GM19240 (cell line): ENCODE measurements at regions not wholly inside any gene's neighbourhood (a gene's known extent, or its start where the extent isn't known, plus 50 kb on each side); places are given as distances from the start of the nearest gene placed in this dataset.
"Not testable (repeated sequence)": the region's sequence is repeated elsewhere in the genome, so short reads cannot be mapped to it uniquely, and the experiment has no call there.

Experiments
- DNase-seq: peaks from one replicate; pipeline ENCODE4 v3.0.0; 2011; ENCODE audit warnings: low spot score; ENCODE audit not compliant: insufficient read length

- no peak for DNase-seq
Observed at GRCh38 chr3:29181149-29181780, 99.6 kb upstream of the RBMS3 start.

GRCh38 chr3:29181872-29182271 is 99.0 kb upstream of the RBMS3 start:
- no peak for DNase-seq

DNA sequence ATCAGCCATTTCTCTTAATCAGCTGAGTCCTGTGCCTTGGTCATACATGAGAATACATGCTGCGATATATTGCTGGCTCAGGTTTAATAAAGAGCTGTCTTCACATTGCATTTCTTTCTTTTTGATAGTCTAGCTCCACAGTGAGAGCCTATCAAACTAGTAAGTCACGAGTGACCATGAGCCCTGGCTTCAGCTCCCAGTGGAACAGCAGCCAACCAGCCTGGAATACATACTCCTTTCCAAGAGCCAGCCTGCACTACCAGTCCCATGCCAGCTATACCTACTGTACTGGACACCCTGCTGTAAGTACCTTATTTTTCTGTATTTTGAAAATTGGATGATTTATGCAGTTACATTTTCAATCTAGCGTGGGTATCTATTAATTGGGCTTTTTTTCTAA is 98.0 kb upstream of the RBMS3 start:
- DNase-seq = not testable (repeated sequence)

- DNase-seq = no peak
Observed at GRCh38 chr3:29183346-29184087, 97.4 kb upstream of the RBMS3 start.

DNA sequence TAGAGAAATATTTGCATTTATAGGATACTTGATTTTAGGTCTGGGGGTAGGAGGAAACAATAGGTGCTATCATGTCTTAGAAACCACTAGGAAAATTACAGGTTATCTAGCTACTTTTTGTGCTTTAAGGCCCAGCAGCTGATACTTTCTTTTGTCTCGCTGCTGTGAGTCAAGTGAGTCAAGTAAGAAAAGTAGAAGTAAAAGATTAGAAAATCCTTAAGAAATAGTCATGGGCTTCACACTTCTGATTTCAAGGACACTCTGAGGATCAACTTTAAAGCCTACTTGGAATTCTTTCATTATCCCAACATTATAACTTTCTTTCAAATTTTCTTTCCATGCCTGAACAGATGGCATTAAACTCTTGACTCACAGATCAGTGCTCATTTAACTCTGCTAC is 95.2 kb upstream of the RBMS3 start:
- DNase-seq = no peak

- DNase-seq = no peak
Observed at GRCh38 chr3:29186131-29186599, 94.7 kb upstream of the RBMS3 start.

- no peak for DNase-seq
Observed at GRCh38 chr3:29186982-29187725, 93.7 kb upstream of the RBMS3 start.

DNA sequence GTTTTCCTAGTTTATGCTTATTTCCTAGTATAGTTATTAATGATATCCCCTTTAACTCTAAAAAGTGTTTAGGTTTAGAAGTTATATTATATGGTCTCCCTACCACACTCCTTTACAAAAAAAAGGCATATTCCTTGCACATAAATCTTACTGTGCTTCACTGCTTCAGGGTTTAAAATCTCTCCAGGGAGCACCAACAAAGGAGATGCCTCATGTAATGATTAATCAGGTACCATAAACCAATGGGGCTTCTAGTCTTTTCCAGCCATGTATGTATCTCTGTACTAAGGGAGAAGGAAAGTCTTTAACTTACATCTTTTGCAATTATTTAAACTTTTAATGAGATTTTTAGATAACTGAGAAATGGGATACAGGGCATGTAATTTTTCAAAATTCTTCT is 91.5 kb upstream of the RBMS3 start:
- DNase-seq = no peak

DNA sequence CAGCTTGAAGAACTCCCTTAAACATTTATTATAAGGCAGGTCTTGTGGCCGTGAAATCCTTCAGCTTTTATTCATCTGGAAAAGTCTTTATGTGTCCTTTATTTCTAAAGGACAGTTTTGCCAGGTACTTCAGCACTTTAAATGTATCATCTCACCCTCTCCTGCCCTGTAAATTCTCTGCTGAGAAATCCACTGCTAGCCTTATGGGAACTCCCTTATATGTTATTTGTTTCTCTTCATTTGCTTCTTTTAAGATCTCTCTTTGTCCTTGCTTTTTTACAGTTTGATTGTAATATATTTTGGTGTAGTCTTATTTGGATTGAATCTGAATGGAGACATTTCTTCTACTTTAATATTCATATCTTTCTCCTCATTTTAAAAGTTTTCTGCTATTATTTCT is 86.7 kb upstream of the RBMS3 start:
- DNase-seq = no peak

DNA sequence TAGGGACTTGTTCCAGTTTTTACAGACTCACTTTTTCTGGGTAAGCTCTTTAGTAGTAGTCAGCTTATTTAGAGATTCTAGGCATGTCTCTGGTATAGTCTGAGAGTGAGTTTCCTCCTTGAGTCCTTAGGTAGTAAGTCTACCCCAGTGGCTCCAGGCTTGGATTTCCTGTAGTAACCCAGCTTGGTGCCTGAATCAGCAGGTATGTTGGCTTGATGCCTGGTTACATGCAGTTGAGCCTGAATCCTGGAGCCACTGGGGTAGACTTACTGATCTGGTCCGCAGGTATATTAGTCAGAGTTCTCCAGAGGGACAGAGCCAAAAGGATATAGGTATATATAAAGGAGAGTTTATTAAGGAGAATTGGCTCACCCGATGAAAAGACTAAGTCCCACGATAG is 85.8 kb upstream of the RBMS3 start:
- no peak for DNase-seq

GRCh38 chr3:29201604-29202003 is 79.3 kb upstream of the RBMS3 start:
- no peak for DNase-seq

- DNase-seq = no peak
Observed at GRCh38 chr3:29202378-29202777, 78.5 kb upstream of the RBMS3 start.

GRCh38 chr3:29203851-29204250 is 77.0 kb upstream of the RBMS3 start:
- no peak for DNase-seq

- no peak for DNase-seq
Observed at GRCh38 chr3:29207427-29207826, 73.4 kb upstream of the RBMS3 start.

DNA sequence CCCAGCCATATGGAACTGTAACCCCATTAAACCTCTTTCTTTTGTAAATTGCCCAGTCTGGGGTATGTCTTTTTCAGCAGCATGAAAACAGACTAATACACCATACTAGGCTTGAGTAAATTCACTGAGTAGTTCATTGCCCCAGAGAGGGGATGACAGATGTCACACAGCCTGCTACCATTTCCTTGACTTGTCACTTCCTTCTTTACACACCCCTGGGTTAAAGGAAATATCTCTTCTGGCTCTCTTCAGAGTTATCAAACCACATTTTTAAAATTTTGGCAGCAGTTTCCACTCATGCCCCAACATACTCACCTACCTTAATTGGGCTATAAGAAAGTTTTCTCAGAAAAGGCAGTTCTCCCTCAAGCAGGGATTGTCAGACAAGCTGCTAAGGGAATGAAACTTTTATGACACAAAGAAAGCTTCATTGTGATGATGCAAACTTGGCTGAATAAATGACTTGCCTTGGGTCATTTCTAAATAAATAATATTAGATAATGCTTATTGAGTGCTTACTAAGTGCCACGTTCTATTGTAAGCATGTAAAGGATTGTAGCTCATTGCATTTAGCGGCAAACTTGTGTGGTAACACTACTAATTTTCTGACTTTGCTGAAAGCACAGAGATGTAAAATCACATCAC is 68.0 kb upstream of the RBMS3 start:
- no peak for DNase-seq

GRCh38 chr3:29214009-29214658 is 66.7 kb upstream of the RBMS3 start:
- DNase-seq = no peak

DNA sequence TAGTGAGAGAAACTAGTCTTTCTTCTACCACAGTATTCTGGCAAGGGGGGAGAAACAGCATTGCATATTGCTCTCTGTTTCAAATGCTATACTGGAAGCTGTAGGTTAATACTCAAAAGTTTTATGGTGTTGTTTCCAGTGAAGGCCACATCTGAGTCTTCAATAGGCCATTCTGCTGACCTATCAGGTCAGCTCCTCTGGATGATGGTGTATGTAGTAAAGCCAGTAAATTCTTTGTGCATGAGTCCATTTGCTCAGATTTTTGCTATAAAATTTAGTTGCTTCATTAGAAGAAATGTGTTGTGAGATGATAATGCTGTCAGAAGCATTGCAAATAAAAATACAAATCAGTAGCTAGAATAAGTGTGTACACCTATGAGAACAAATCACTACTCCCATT is 64.9 kb upstream of the RBMS3 start:
- no peak for DNase-seq

GRCh38 chr3:29226706-29227105 is 54.2 kb upstream of the RBMS3 start:
- no peak for DNase-seq

DNA sequence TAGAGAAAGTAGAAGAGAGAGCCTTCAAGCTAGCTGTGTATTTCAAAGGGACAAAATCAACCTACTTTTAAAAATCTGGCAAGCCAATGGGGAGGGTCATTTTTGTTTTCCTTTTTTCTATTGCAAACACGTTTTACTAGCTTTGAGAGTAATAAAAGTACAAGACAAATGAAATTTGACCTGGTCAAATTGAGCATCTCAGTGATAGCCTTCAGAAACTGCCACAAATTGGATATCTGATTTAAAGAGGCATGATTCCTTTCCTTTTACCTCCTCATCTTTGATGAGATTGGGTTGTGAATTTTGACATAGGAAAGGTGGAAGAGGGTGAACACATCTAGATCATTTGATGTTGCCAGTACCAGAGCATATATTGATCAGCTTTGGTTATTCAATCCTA is 53.6 kb upstream of the RBMS3 start:
- DNase-seq = no peak
